GM19468 (cell line): ENCODE measurements at regions not wholly inside any gene's neighbourhood (a gene's known extent, or its start where the extent isn't known, plus 50 kb on each side); places are given as distances from the start of the nearest gene placed in this dataset.

Source experiments
- ATAC-seq: cut with Tn5 transposase; IDR thresholded peaks from one replicate; pipeline ENCODE4 v1.9.1; 2021; ENCODE audit warnings: mild to moderate bottlenecking, moderate library complexity, moderate number of reproducible peaks; ENCODE audit not compliant: unreplicated experiment; ENCODE audit errors: extremely low read depth

- no peak for ATAC-seq
These were observed 272.1 kb upstream of the TTC14 start for GRCh38 chr3:180329847-180330246.

- no peak for ATAC-seq
These were observed 271.5 kb upstream of the TTC14 start for GRCh38 chr3:180330440-180330839.

DNA sequence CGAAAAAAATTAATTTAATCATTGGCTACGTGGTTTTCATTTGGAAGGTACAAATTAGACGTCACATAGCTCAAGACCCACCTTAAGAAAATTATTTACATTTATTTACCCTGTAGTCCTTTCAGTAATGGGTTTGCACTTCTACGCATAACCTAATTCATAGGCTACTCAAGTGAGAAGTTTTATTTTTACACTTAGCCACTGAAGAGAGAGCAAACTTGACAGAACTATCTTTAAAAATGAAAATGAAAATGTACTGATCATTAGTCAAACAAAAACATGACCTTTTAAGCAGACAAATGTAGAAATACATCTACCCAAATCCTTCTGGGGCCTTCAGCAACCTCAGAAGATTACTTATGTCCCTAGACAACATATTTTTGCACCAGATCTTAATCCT, 269.4 kb upstream of the TTC14 start:
- ATAC-seq, result peak; percentile 48

GRCh38 chr3:180335050-180335449, 266.9 kb upstream of the TTC14 start:
- ATAC-seq, result no peak

GRCh38 chr3:180340395-180340794, 261.6 kb upstream of the TTC14 start:
- no peak for ATAC-seq

GRCh38 chr3:180341516-180341915, 260.4 kb upstream of the TTC14 start:
- no peak for ATAC-seq

- ATAC-seq, result no peak
These were observed 250.4 kb upstream of the TTC14 start for GRCh38 chr3:180351601-180352000.

- ATAC-seq, result no peak
These were observed 249.7 kb upstream of the TTC14 start for GRCh38 chr3:180352261-180352660.

GRCh38 chr3:180354214-180354613, 247.7 kb upstream of the TTC14 start:
- ATAC-seq, result no peak

DNA sequence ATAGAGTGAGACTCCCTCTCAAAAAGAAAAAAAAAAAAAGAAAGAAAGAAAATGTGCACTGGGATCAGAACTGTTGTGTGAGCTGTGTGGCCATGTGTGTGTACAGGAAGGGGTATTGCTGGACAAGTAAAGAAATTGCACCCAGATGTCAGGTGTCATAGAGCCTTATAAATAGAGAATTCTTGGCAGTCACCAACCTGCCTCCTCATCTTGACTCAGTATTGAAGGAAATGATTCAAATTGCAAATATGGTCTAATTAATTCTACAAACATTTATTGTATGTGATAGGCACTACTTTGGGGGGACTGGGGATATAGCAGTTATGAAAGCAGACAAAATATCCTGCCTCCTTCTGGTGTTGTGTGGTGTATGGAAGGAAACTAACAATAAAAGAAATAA, 243.8 kb upstream of the TTC14 start:
- no peak for ATAC-seq

- ATAC-seq, result no peak
These were observed 242.7 kb upstream of the TTC14 start for GRCh38 chr3:180359061-180359952.

- ATAC-seq, result no peak
These were observed 242.0 kb upstream of the TTC14 start for GRCh38 chr3:180359953-180360279.

DNA sequence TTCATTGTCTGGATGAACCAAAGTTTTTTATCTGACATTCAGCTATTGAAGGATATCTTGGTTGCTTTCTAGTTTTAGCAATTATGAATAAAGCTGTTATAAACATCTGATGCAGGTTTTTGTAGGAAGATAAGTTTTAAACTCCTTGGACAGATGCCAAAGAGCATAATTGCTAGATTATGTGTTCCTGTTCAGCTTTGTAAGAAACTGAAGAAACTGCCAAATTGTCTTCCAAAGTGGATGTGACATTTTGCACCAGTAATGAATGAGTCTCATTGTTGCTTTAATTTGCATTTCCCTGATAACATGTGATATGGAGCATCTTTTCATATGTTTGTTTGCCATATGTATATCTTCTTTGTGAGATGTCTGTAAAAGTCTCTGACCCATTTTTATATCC, 239.9 kb upstream of the TTC14 start:
- no peak for ATAC-seq

- ATAC-seq, result no peak
These were observed 226.1 kb upstream of the TTC14 start for GRCh38 chr3:180375831-180376230.

GRCh38 chr3:180378496-180378895, 223.5 kb upstream of the TTC14 start:
- ATAC-seq, result no peak

DNA sequence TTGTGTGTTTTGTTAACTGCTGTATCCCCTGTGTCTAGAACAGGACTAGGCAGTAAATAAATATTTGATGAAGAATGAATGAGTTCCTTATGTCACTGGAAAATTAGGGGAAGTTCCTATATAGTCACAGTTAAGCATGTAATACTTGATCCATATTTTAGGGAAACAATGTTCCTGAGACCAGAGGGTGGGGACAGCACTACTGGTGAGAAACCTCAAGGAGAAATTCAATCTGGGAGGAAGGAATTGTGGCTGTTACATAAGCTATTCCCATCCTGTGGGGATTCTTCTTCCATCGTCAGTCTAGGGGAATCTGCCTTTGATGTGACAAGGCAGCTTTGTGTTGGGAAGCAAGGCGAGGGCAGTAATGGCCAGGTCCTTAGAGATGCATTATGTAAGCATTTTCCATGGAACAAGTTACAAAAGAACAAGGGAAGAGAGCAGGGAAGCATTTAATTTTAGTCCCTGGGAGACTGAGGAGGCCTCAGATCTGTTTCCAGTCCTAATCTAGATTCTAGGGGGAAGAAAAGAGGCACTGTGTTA, 219.3 kb upstream of the TTC14 start:
- no peak for ATAC-seq

- ATAC-seq, result no peak
These were observed 218.5 kb upstream of the TTC14 start for GRCh38 chr3:180383332-180384020.

DNA sequence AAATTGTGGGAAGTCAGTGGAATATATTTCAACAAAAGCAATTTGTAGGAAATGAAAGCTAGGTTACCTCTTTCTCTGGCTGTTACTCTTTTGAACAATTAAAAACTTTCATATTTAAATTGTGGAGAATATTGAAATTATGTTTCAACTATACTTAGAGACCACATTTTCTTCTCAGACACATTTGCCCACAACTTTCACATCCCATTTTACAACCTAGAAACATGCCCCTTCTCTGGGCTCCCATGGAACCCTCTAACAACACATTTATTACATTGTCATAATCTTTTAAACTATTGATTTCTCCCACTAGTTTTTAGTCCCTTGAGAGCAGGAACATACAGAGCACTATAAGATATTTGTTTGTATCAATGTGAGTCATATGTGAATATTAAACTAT, 211.7 kb upstream of the TTC14 start:
- peak; percentile 29 for ATAC-seq

DNA sequence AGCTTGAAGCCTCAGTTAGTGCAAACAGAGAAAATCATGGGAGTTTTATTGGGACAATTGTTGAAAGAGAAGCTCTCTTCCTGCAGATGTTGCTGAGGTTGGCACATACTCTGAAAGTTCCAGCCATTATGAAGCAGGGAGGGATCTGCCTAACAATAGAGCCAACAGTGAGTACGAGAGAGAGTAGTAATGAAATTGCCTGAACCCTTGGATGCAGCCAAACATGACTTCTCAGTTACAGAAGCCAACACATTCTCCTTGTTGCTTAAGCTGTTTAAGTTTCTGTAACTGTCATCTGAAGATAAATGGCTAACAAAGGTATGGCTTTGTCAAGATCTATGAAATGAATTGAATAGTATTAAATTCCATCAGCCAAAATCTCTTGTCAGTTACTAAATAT, 211.0 kb upstream of the TTC14 start:
- ATAC-seq, result no peak

DNA sequence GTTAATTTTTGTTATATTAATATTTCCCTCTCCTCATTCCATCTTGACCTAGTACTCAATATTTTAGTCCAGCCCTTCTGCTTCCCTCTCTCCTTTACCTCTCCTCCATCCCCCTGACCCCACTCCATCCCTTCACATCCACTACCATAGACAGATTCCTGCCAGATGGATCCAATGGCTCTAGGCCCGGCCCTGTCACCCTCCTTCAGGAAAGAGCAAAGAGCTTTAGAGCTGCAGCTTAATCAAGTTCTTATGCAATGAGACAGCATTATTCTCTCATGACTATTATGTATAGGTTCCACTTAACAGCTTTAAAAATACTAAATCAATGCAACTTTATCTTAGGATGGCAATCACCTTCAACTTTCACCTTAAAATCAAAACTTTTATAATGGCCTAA, 200.7 kb upstream of the TTC14 start:
- ATAC-seq, result no peak

DNA sequence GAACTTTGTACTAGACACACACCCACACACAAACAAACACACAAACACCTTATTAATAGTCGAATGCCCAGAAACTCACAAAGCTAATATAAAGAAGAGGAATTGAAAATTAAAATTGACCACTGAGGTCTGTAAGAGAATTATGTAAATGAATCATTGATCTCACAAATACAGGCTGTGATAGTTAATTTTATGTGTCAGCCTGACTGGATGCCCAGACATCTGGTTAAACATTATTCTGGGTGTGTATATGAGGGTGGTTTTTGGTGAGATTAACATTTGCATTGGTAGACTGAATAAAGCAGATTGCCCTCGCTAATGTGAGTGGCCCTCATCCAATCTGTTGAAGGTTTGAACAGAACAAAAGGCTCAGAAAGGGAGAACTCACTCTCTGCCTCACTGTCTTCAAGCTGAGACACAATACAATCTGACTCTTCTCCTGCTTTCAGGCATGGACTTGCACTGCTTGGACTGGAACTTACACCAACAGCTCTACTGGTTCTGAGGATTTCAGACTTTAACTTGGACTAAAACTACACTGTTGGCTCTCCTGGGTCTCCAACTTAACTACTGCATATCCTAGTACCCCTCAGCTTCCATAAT, 199.4 kb upstream of the TTC14 start:
- ATAC-seq, result peak; percentile 55
